GM21825 (cell line): ENCODE measurements at regions not wholly inside any gene's neighbourhood (a gene's known extent, or its start where the extent isn't known, plus 50 kb on each side); places are given as distances from the start of the nearest gene placed in this dataset.

Experiments used
- ATAC-seq: cut with Tn5 transposase; IDR thresholded peaks from one replicate; pipeline ENCODE4 v1.9.1; 2021; ENCODE audit warnings: mild to moderate bottlenecking, moderate library complexity; ENCODE audit not compliant: unreplicated experiment

GRCh38 chr9:82604947-82605656 lies 457.8 kb downstream of the RASEF start:
- ATAC-seq = no peak

DNA sequence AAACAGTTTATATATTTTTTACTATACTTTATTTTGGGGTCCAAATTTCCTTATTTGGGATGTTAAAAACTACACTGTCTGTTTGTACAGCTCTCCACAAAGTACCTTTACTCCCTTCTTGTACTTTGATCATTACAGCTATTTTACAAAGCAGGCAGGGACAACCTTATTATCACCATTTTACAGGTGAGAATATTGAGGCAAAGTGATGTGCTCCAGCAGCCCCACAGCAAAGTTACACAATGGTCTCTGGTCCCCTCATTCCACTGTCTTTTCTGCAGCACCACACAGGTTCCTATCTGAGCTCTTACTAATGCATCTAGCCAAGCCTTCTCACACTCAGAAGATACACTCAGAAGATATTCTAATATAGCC lies 457.3 kb downstream of the RASEF start:
- no peak for ATAC-seq

DNA sequence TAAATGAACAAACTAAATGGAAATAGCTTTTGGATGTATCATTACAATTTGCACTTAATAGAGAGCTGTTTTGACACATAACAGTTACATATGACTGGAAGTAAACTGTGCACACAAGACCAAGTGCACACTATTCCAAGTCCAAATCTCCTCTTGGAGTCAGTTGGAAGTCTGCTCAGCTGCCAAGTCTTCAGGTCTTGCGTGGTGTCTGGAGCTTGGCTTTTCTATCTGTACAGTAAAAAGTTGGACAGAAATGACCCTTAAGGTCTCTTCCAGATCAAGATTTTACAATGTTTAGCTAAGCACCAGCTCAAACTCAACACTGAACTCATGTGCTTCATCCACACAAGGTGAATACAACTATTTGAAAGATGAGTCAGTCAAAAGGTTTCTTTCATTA lies 456.9 kb downstream of the RASEF start:
- ATAC-seq = no peak

- ATAC-seq = peak; percentile 61
These were observed 456.2 kb downstream of the RASEF start for GRCh38 chr9:82606492-82607382.

DNA sequence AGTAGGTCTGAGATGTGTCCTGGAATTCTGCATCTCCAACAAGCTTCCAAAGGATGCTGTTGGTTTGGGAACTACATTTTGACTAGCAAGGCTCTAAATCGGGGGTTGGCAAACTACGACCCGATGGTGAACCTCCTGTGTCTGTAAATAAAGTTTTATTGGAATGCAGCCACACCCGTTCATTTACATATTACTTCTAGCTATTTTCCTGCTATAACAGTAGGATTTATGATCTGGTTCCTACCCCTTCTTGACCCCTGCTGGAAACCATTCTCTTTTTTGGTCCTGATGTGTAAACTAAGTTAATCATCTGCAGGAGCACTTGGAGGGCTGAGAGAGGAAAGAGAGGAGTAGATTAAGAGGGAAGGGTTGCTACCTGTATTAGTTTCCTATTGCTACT lies 454.5 kb downstream of the RASEF start:
- no peak for ATAC-seq

DNA sequence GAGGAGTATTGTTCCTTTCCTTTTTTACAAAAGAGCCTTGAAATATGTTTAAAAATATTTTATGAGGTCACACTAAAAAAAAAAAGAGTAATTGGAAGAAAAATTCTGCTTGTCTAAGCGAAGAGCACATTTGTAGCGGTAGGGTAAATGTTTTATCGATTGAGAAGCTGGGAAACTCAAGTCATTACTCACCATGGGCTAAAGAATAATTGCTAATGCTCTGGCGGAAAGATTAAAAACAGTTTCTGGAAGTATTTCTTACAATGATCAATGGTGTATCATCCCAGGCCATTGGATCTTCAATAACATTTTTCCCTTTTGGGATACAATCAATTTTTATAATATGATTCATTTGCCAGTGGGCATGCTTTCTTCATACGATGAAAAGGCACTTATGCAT lies 450.0 kb downstream of the RASEF start:
- ATAC-seq = no peak

DNA sequence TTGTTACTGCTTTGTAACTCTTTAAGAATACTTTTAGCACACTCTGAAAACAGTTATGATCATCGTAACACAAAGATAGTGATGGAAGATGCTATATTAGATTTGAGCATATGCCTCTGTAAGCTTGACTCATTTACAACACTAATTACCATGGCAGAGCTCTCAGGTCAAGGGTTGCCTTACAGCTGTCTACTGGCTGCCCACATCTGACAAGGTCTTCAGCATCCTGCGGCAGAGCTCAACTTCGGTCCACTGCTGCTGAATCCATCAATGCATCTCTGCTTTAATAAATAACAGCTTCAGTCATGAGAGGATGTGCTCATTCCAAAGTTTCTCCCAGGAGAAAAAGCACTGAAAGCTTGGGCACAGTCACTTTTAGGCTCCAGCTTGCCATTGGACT lies 449.4 kb downstream of the RASEF start:
- no peak for ATAC-seq

DNA sequence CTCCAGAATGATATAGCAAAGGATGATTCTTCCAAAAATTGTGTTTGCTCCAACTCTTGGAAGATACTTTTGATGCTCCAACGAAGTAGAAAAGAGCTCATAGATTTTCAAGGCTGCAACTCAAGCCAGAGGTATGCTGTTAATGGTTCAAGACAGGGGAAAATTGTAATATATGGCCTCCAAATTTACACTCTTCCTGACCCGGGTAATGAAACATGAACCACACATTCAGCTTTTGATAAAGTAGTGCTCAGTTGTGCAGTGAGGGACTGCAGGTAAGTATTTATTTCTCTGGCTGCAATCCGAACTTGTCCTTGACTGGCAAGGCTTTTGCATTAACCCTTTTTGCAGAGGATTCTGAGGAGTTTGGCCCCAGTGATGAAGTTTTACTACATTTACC lies 446.4 kb downstream of the RASEF start:
- no peak for ATAC-seq

- no peak for ATAC-seq
These were observed 441.5 kb downstream of the RASEF start for GRCh38 chr9:82621447-82621846.

- ATAC-seq = no peak
These were observed 425.6 kb downstream of the RASEF start for GRCh38 chr9:82637368-82637767.

DNA sequence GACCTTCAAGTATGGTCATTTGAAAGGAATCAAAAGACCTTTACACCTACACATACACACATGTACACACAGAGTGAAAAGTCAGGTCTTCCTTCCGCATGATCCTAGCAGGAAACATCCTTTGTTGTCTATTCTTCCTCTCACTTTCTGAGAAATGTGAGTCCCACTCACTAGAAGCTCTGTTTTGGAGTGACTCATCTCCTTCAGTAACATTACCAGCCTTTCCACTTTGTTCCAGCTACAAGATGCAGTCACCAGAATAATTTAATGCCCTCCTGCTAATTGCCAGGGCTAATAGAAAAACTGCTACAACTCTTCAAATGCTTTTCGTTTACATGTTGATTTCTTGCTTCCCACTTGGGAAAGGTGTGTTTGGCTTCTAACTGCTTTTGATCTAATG lies 417.3 kb downstream of the RASEF start:
- ATAC-seq = no peak

- no peak for ATAC-seq
These were observed 412.6 kb downstream of the RASEF start for GRCh38 chr9:82650368-82650767.

DNA sequence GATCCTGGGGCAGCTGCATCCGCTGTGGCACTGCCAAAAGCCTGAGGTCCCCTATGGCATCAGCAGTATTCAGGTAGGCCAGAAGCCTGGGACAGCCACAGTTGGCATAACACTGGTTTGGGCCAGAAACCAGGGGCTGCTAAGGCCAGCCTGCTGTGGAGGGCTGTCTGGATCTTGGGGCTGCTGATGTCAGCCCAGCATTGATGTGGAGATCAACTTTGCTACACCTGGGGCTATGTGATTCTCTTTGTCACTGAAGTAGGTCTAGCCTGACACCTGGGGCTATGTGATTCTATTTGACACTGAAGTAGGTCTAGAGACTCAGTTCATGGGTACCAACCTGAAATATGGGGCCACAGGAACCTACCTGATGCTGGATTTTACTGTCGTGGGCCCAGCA lies 411.5 kb downstream of the RASEF start:
- ATAC-seq = no peak

DNA sequence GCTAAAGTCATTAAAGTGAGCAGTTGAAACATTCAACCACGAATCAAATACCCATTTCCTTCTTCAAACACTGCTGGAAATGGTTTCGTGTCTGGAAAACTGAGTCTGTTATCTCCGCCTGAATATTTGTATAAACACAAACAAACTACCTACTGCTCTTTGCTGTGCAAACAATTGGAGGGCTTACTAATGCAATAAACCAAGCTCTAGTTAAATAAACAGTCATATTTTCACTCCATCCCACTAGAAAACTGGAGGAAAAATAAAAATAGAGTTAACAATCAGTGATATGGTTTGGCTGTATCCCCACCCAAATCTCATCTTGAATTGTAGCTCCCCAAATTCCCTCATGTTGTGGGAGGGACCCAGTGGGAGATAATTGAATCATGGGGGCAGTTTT lies 397.6 kb downstream of the RASEF start:
- ATAC-seq = no peak

- no peak for ATAC-seq
These were observed 394.2 kb downstream of the RASEF start for GRCh38 chr9:82668689-82669199.

DNA sequence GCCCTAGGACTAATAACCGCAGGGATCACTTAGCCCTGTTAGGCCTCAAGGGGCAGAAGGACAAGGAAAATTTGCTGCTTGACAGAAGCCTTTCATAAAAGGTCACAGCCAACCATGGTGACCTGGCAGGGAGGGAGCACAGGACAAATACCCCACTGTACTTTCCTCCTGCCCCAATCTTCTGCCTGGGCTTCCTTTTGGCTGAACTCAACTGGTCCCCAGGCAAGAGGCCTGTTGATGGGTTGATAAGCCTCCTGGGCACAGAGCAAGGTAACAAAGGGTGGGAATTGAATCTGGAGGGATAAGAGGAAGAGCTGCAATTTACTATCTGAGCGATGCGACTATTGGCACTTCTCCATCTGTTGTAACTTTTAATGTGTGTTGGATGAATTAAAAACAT lies 392.9 kb downstream of the RASEF start:
- ATAC-seq = no peak

- ATAC-seq = no peak
These were observed 392.2 kb downstream of the RASEF start for GRCh38 chr9:82670726-82671125.

DNA sequence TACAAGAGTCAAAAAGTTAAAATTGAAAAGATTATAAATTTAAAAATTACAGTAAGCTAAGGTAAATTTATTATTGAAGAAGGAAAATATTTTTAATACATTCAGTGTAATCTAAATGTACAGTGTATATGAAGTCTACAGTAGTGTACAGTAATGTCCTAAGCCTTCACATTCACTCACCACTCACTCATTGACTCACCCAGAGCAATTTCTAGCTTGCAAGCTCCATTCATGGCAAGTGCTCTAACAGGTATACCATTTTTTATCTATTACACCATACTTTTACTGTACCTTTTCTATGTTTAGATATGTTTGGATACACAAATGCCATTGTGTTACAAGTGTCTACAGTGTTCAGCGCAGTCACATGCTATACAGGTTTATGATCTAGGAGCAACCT lies 389.7 kb downstream of the RASEF start:
- no peak for ATAC-seq

DNA sequence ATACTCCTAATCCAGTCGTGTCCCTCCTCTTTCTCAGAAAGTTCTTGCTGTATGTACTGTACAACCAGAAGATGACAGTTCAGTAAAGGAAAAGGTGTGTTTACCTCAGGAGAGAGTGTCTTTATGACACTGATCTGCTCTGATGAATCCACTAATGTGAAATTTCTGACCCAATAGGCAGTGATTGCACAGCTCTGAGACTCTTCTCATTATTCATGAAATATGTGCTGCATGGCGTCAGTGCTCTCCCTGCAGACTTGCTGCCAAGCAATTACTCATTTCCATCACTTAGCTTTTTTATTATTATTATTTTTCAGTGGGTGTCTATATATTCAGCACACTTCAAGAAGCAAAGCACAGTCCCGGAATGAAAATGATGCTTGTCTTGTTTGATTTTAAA lies 389.0 kb downstream of the RASEF start:
- ATAC-seq = no peak

GRCh38 chr9:82675102-82675501 lies 387.8 kb downstream of the RASEF start:
- no peak for ATAC-seq

GRCh38 chr9:82675605-82676004 lies 387.3 kb downstream of the RASEF start:
- no peak for ATAC-seq

- no peak for ATAC-seq
These were observed 385.9 kb downstream of the RASEF start for GRCh38 chr9:82677086-82677485.
